RPMI8226 (cell line): ENCODE measurements at regions not wholly inside any gene's neighbourhood (a gene's known extent, or its start where the extent isn't known, plus 50 kb on each side); places are given as distances from the start of the nearest gene placed in this dataset.
A peak's percentile ranks its signal among the peaks of the same experiment; 100 is the strongest.

Experiments used
- DNase-seq: peaks from one replicate; pipeline ENCODE4 v3.0.0-alpha.2; 2015

DNA sequence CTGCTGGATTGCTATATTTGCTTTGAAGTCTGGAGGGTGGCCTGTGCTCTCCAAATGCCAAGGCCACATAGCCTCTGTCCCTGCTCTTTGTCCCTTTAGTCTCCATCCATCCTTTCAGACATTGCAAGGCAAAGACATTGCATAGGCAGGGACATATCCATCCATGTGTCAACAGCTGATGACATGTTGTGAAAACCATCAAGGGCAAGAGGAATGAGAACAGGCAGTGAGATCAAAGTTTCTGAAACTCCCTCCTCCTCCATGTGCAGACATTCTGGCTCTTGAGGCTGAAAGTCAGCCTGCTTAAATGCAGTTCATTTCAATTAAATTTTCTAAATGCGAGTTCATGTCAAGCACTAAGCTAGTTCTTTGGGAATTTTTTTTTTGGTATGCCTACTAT, 135.2 kb upstream of the CTNNB1 start:
- DNase-seq, result no peak

DNA sequence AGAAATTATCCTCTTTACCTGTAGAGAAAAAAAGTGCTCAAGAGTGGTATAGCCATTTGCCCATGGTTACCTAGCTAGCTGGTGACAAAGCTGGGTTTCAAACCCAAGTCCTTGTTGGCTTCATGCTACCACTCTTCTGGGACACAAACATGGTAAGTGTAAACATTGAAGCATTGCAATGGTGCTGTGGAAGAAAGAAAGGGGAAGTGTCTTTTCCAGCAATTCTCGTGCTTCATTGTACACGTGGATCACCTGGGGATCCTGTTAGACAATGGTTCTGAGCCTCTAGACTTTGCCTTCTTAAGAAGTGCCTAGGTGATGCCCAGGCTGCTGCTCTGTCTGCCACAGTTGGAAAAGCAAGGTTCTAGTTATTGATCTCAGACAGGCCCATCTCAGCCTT, 134.8 kb upstream of the CTNNB1 start:
- DNase-seq, result no peak

GRCh38 chr3:41065340-41065739, 134.0 kb upstream of the CTNNB1 start:
- DNase-seq, result no peak

GRCh38 chr3:41073190-41073589, 126.1 kb upstream of the CTNNB1 start:
- no peak for DNase-seq

DNA sequence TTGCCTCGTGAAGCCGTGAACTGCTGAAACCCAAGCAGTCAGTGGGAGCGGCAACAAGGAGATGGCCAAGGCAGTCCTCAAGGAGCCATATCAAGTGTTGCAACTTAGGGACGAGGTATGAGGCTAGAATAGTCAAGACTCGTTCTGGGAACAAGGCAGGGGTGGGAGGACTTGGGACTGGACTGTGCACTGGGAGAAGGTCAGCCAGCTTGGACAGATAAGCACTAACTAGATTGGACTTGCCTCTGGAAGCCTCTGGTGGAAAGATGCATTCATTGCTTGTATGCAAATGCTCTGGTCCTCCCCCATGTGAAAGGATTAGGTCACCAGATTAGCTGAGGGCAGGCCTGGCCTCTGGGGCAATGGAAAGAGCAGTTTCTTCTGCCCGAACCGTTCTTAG, 123.3 kb upstream of the CTNNB1 start:
- no peak for DNase-seq

DNA sequence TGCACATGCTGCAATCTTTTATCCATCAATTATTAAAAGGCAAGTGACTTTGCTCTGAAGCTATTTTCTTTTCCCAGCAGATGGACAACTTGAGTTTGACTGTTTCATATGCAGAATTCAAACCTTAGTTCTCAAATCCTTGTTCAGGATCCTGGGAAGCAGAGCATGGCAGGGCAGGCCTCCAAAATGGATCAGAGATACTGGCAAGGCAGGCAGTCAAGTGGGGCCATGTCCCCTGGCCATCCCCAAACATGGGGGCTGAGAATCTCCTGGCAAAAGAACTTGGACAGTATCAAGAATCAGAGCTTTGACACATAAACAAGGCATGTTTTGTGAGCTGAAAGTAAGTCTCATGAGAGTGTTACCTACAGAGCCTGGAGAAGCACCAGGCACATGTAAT, 122.9 kb upstream of the CTNNB1 start:
- DNase-seq, result no peak

GRCh38 chr3:41080141-41080540, 119.2 kb upstream of the CTNNB1 start:
- DNase-seq, result no peak

DNA sequence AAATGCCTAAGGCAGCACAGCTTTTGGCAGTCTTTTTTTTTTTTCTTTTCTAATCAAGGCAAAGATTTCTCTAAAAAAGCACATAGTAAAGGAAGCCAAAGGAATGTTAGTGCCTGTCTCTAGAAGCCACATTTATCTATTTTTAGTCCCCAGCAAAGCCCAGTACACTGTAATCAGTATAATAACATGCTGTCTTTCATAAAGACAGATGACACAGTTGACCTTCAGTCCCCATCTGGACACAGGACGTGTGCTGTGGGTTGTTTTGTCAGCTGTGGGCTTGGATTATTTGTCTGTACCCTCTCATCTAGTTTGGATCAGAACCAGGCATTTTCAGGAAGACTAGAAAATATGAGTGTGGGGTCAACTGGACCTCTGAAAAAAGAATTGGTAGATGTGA, 110.4 kb upstream of the CTNNB1 start:
- DNase-seq, result no peak

- DNase-seq, result no peak
Measured at GRCh38 chr3:41089566-41089965, 109.7 kb upstream of the CTNNB1 start.

- DNase-seq, result no peak
Measured at GRCh38 chr3:41092844-41093243, 106.5 kb upstream of the CTNNB1 start.

GRCh38 chr3:41093476-41093875, 105.8 kb upstream of the CTNNB1 start:
- DNase-seq, result no peak

GRCh38 chr3:41094351-41094750, 105.0 kb upstream of the CTNNB1 start:
- no peak for DNase-seq

DNA sequence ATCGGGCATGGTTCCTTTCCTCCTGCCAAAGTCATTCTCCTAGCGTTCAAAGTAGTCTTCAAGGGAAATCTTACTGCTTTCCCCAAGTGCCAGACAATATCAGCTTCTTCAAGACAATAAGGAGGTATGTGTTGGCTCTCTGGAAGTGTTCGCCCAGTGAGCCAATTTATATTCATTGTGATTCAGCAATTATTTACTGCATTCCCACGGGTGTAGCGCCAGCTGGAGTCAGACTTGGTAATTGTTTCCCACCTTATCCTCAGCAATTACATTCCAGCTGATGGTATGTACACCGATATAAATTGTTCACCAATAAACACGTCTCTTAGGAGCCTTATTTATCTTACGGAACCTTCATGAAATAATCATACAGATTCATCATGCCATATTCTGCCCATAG, 103.6 kb upstream of the CTNNB1 start:
- DNase-seq, result no peak

- DNase-seq, result no peak
Measured at GRCh38 chr3:41097896-41098496, 101.3 kb upstream of the CTNNB1 start.

DNA sequence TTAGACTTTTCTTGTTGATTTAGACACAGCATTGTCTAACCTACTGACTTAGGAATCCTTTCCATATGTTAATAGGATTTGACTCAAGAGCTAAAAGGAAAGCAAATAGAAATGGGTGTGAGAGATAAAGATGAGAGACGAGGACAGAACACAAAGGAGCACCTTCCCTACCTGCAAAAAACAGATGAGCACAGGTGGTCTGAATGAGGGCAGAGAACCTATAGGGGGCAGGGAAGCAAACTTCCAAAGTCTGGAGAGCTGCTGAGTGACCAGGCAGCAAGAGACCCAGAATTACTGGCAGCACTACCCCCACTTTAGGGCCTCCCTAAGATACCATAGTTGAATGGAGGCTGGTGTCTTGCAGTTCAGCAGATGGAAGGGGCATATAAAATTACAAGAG, 98.1 kb upstream of the CTNNB1 start:
- no peak for DNase-seq

DNA sequence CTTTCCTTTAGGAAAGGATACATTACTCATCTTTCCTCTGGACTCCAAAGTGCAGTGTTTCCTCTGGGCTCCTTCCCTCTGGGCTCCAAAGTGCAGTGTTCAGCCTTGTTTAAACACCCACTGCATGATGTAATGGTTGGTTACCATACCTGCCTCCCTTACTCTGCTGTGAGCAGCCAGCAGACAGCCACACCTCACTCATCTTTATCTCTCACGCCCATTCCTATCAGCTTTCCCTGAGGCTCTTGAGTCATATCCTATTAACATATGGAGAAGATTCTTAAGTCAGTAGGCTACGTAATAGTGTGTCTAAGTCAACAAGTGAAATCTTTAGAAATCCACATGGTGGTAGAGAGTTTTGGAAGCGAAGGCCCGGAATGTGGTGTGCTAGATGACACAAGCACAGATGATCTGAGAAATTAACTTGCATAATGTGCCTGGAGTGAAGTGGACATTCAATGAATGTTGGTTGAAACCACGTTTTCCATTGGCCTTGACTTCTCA, 97.2 kb upstream of the CTNNB1 start:
- DNase-seq, result no peak

GRCh38 chr3:41102750-41103149, 96.6 kb upstream of the CTNNB1 start:
- no peak for DNase-seq

DNA sequence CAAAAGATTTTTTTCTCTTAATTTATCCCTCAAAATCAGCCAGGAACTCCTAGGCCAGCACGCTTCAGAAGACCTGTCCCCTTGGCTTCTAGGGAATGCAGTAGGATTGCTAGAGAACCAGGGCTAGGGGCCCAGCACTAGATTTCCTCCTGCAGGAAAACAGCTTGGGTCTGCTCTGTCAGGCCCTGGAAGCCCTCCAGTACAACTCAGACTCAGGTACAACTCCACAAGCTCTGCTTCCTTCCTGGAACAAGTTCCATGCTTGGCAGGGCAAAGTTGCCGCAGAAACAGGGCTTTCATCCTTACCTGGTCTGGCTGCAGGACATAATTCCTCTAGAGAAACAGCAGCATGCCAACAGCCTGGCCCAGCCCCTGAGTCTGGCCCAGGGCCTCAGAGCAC, 96.1 kb upstream of the CTNNB1 start:
- no peak for DNase-seq

GRCh38 chr3:41104147-41104546, 95.2 kb upstream of the CTNNB1 start:
- DNase-seq, result no peak

GRCh38 chr3:41106691-41107090, 92.6 kb upstream of the CTNNB1 start:
- DNase-seq, result no peak

DNA sequence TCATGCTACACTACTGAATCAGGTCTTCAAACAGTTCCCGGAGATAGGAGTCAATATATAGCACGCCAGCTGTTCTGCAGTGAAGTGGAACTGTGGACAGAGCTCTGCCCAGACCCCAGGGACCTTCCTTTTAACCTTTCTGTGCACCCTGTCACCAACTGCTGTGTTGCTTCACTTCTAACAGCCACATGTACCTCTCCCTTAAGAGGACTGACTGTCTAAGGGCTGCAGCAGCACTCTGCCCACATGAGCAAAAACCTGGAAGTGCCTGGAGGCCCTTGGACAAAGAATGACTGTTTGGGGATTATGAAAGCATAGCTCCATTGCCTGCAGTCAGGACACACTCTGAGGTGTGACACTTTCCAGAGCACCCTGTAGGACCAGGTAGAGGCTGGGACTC, 88.3 kb upstream of the CTNNB1 start:
- no peak for DNase-seq

- no peak for DNase-seq
Measured at GRCh38 chr3:41112466-41112865, 86.8 kb upstream of the CTNNB1 start.

DNA sequence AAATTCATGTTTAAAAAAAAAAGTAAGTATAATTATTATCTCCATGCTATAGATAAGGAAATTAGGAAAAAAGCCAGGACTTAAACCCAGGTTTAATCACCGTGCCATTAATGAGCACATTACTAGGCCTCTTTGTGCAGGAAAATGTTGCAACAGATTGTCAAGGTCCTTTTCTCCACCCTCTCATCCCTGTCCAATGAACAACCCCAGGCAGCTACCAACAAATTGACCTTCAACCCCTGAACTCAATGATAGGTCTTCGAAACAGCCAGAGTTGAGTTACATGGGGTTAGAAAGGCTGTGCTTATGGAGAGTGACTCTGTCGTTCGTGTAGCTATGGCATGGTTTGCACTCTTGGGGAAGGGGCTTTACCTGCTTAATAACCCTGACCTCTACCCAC, 84.2 kb upstream of the CTNNB1 start:
- DNase-seq, result no peak

GRCh38 chr3:41116851-41117250, 82.5 kb upstream of the CTNNB1 start:
- no peak for DNase-seq

DNA sequence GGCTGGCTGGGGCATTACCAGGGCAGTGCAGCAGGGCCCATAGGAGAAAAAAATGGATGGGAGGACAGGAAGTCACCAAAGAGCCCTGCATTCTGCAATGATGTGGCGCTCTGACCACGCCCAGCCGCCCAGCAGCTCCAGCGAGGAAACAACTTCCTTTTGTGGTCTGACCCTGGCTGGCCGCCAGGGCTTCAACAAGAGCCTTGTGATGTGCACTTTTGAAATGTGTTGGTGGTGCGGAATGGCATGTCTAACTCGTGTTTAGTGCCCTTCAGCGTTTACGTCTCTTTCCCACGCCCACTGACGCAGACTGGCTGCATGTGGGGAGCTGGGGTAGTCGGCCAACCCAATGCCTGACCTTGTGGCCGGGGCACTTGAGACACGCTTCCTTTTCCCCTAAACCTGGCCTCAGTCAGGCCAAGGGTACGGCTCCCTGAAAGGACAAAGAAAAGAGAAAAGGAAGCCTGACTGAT, 81.9 kb upstream of the CTNNB1 start:
- peak; percentile 97 for DNase-seq
